Urothelium cell line (cell line): ENCODE measurements at regions not wholly inside any gene's neighbourhood (a gene's known extent, or its start where the extent isn't known, plus 50 kb on each side); places are given as distances from the start of the nearest gene placed in this dataset.

Source experiments
- DNase-seq: peaks from one replicate; pipeline ENCODE4 v3.0.0; 2011; ENCODE audit warnings: low spot score, mixed read lengths
- FAIRE-seq: peaks from 2 replicates; lab custom pipeline; 2011; peaks lifted over from hg19 to GRCh38; lab: Jason Lieb, UNC

GRCh38 chr16:85555719-85556455 lies 57.2 kb upstream of the GSE1 start:
- DNase-seq = peak; percentile 30
- FAIRE-seq = no peak

DNA sequence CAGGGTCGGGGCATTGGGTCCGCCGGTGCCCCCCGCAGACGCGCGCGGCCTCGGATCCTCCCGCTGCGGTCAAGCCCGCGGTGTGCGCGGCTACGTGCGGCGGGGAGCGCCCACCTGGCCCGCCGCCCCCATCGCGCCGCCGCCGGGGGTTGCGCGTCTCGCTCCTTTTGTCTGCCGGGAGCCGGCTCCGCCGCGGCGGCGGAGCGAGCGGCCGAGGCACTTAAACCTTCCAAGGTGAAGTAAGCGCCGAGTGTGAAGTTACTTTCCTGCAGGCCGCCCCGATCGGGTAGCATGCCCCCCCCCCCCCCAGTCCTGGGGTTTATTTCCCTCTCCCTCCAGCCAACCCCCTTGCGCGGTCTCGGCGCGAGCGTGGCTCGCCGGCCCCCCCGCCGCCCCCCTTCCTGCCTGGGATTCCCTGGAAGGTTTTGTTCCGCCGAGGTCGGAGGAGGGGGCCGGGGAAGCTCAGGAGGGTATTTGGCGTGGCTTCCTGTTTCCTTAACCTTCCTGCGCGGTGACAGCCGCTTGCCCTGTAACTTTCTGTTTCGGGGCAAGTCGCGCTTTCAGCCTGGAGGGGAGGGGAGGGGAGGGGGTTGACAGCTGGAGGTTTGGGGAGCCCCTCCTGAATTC lies 56.6 kb upstream of the GSE1 start:
- DNase-seq = peak; percentile 71
- no peak for FAIRE-seq

- no peak for FAIRE-seq
- DNase-seq = peak; percentile 50
Observed at GRCh38 chr16:85557083-85557970, 55.8 kb upstream of the GSE1 start.

- FAIRE-seq = no peak
- no peak for DNase-seq
Observed at GRCh38 chr16:85557971-85558657, 55.0 kb upstream of the GSE1 start.

GRCh38 chr16:85560932-85561247 lies 52.2 kb upstream of the GSE1 start:
- DNase-seq (no peak), FAIRE-seq (no peak)

DNA sequence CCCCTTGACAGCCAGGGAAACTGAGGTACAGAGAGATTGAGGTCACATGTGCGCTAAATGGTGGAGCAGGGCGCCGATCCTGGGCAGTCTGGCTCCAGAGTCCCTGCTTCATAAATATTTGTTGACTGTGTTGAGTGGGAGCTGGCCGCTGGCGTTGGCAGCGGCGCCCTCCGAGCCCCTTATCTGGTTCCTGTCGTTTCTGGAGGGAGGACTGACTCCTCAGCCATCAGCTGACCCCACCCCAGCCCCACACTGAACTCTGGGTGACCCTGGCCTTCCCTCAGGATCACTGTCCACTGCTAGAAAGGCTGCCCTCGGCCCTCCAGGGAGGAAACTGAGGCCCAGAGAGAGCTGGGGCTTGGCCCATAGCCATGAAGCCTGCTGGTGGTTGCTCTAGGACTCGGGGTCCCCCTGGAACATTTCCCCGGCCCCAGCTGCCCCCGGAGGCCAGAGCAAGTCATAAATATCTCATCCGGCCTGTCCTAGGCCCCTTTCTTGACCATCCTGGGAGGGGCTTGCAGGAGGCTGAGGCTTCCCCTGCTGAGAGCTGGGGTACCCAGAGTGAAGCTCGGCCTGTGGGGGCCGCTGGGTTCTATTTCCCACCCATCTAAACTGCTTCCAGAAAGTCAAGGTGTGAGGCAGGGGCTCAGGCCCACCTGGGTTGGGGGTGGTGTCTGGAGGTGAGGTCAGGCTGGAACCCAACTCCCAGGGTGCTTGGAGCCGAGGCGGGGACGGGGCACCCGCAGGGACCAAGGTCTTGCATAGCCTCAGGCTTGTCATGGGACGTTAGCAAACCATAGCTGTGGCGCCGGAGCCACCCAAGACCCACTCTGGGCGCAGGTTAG lies 51.7 kb upstream of the GSE1 start:
- no peak for DNase-seq
- FAIRE-seq = no peak

- no peak for DNase-seq
- no peak for FAIRE-seq
Observed at GRCh38 chr16:85562093-85562786, 50.9 kb upstream of the GSE1 start.

DNA sequence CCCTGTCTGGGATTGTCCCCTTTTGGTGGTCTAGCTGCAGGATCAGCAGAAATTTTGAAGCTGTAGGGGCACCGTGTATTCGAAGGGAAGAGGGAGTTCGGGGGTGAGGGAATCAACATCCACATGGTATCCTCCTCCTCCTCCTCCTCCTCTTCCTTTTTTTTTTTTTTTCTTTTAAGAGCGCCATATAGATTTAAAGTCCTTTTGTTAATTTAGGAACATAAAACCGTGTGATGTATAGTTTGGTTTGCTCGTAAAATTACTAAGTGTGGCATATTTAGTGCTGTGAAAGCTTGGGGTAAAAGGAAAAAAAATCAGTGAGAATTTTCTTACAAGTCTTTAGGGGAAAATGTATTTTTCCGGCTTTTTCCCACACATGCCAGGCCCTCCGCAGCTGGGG lies 50.1 kb upstream of the GSE1 start:
- DNase-seq = no peak
- no peak for FAIRE-seq
